ENCODE measurements at regions not wholly inside any gene's neighbourhood (a gene's known extent, or its start where the extent isn't known, plus 50 kb on each side); places are given as distances from the start of the nearest gene placed in this dataset.

- Histone ChIP-seq H3K4me3 (replicated peaks in 1 of 3; ENCODE audit: insufficient read depth in 1 of 3, low read depth in 2 of 3, low read length in 3 of 3) (no peak overlapping the region), H3K4me1 (ENCODE audit: insufficient read depth, low read length) (no peaks in the 10 kb centered on the region), H3K27me3 (ENCODE audit: control insufficient read depth in 1 of 2, insufficient read depth in 2 of 2, low read length in 2 of 2) (no peaks in the 10 kb centered on the region), H3K79me2 (ENCODE audit: insufficient read depth, low read length) (no peaks in the 10 kb centered on the region), H3K9me3 (ENCODE audit: low read length) (no peaks in the 10 kb centered on the region; the same call in 1 of the 2 replicates), H3K36me3 (replicated peaks in 1 of 2; ENCODE audit: control insufficient read depth in 1 of 2, insufficient read depth in 2 of 2, low read length in 2 of 2) (no peaks in the 10 kb centered on the region), H3K27ac (ENCODE audit: extremely low read length, insufficient read depth, low read length) (no peak overlapping the region), H2AFZ (ENCODE audit: low read length) (no peak overlapping the region), H3K4me2 (ENCODE audit: low read depth, low read length) (no peak overlapping the region), H4K20me1 (ENCODE audit: insufficient read depth, low read length) (no peaks in the 10 kb centered on the region), H3K9ac (ENCODE audit: insufficient read depth, low read depth, low read length) (no peak overlapping the region)
- intact Hi-C loops (cut with micrococcal nuclease; ENCODE audit: unreplicated experiment) = no loop called here
- no peak for FAIRE-seq
- no TSS peak for BruUV-seq (replicated peaks)
- POLR2A ChIA-PET = no interaction called here
- TF ChIP-seq FOXK2 (IDR thresholded peaks at IDR 0.05) (no peak), HES4 (CRISPR knock-in tag; IDR thresholded peaks at IDR 0.05; ENCODE audit: borderline replicate concordance) (no peak), ZNF362 (CRISPR knock-in tag; IDR thresholded peaks at IDR 0.05; ENCODE audit: borderline replicate concordance) (no peak), KDM5B (CRISPR knock-in tag; IDR thresholded peaks at IDR 0.05; ENCODE audit: borderline replicate concordance) (no peak), ZFAT (CRISPR knock-in tag; conservative IDR thresholded peaks at IDR 0.05) (no peak), ARNTL (CRISPR knock-in tag; IDR thresholded peaks at IDR 0.05) (no peak), ZNF513 (CRISPR knock-in tag; conservative IDR thresholded peaks at IDR 0.05) (no peak), THRA (CRISPR knock-in tag; IDR thresholded peaks at IDR 0.05; ENCODE audit: borderline replicate concordance) (no peak), ZNF350 (CRISPR knock-in tag; IDR thresholded peaks at IDR 0.05; ENCODE audit: borderline replicate concordance, low read depth) (no peak), ZSCAN9 (CRISPR knock-in tag; IDR thresholded peaks at IDR 0.05; ENCODE audit: borderline replicate concordance) (no peak), HCFC1 (IDR thresholded peaks at IDR 0.05; ENCODE audit: low read depth, low read length) (no peak), ZFP41 (CRISPR knock-in tag; IDR thresholded peaks at IDR 0.05; ENCODE audit: borderline replicate concordance) (no peak), KDM6A (CRISPR knock-in tag; IDR thresholded peaks at IDR 0.05; ENCODE audit: low read depth) (no peak), ZNF83 (CRISPR knock-in tag; IDR thresholded peaks at IDR 0.05; ENCODE audit: borderline replicate concordance) (no peak), PLSCR1 (CRISPR knock-in tag; IDR thresholded peaks at IDR 0.05; ENCODE audit: borderline replicate concordance) (no peak), GLMP (CRISPR knock-in tag; IDR thresholded peaks at IDR 0.05; ENCODE audit: borderline replicate concordance) (no peak)
- WGBS (ENCODE audit: low lambda C conversion rate) = 2% methylated on average over 3 of the region's 3 CpGs
- in situ Hi-C loops (cut with HindIII; ENCODE audit: extremely low pct_ligation_motif_present, low pct_unique_long_range_greater_than_20kb) = no loop called here
- ATAC-seq = no peak
- CTCF ChIA-PET (ENCODE audit: low intra/inter-chr PET ratio, low total read pairs) = no interaction called here
- no peak for DNase-seq (ENCODE audit: low spot score)
Observed at GRCh38 chr18:71827301-71827700, 716.8 kb downstream of the CBLN2 start.

Measured in HepG2 (cell line).